Sigmoid colon (tissue), 6 donors: ENCODE measurements at regions not wholly inside any gene's neighbourhood (a gene's known extent, or its start where the extent isn't known, plus 50 kb on each side); places are given as distances from the start of the nearest gene placed in this dataset.

Experiments used
- DNase-seq: peaks from one replicate; pipeline ENCODE4 v3.0.0-alpha.2; 2019
- H3K27ac ChIP-seq, 4 donors: fragments of 200-600 bp; sonication (generic); one replicate each; pipeline ENCODE4 v1.5.1; 2016 to 2019; ENCODE audit warnings: mild to moderate bottlenecking in 1 of 4
- H3K27me3 ChIP-seq, 3 donors: fragments of 200-600 bp; sonication (generic); one replicate each; pipeline ENCODE4 v1.5.1; 2019; ENCODE audit warnings: mild to moderate bottlenecking in 1 of 3
- H3K36me3 ChIP-seq, 4 donors: fragments of 200-600 bp; sonication (generic); one replicate each; pipeline ENCODE4 v1.5.1; 2016 to 2019
- H3K4me1 ChIP-seq, 4 donors: fragments of 200-600 bp; sonication (generic); one replicate each; pipeline ENCODE4 v1.5.1; 2017 to 2019
- H3K4me3 ChIP-seq, 4 donors: fragments of 200-600 bp; sonication (generic); one replicate each; pipeline ENCODE4 v1.5.1; 2017 to 2019; ENCODE audit warnings: mild to moderate bottlenecking in 2 of 4, moderate library complexity in 1 of 4
- H3K9me3 ChIP-seq, 4 donors: fragments of 200-600 bp in 3 of 4; sonication (generic) in 3 of 4; one replicate each; pipeline versions ENCODE4 v1.5.1 to v1.6.1; 2013 to 2019
- EP300 ChIP-seq, 4 donors: sonication (generic); formaldehyde crosslinking; IDR thresholded peaks; one replicate each; pipeline ENCODE4 v1.6.1; 2017; ENCODE audit warnings: antibody characterized with exemption in 4 of 4
- POLR2A ChIP-seq, 2 donors: fragments of 450-650 bp; IDR thresholded peaks; one replicate each; pipeline ENCODE4 v1.6.1; 2016; ENCODE audit warnings: antibody characterized with exemption in 2 of 2, mild to moderate bottlenecking in 2 of 2, moderate library complexity in 2 of 2
- POLR2AphosphoS5 ChIP-seq, 4 donors: sonication (generic); formaldehyde crosslinking; IDR thresholded peaks; one replicate each; pipeline ENCODE4 v1.6.1; 2017; ENCODE audit warnings: antibody characterized with exemption in 4 of 4
- WGBS, 2 donors: extraction: QIAGEN DNeasy Blood & Tissue Kit; methylation state at CpG; one replicate each; pipeline ENCODE4 v1.1.7; 2013; 5-methylcytosine and 5-hydroxymethylcytosine counted together
- intact Hi-C: fragments of 100-400 bp; cut with DNase I; formaldehyde crosslinking; loops from one replicate; pipeline ENCODE4 v1.15.1; 2023
- TF ChIP-seq, protein P1 (sequence below), 4 experiments: fragments of 450-650 bp in 3 of 4; fragments of 200-600 bp in 1 of 4; IDR thresholded peaks; one replicate each; pipeline ENCODE4 v1.5.1; 2016 to 2019; ENCODE audit warnings: antibody characterized with exemption in 4 of 4, mild to moderate bottlenecking in 3 of 4, moderate library complexity in 2 of 4
- donor health status: healthy with polysubstance abuse.
- donor health status: healthy.

GRCh38 chr1:182129398-182129797 lies 67.9 kb upstream of the ZNF648 start:
- whole genome bisulfite sequencing, 2 donors = 91 to 92% methylated on average over 9 of the region's 9 CpGs

GRCh38 chr1:182128502-182128901 lies 67.0 kb upstream of the ZNF648 start:
- TF ChIP-seq POLR2A (IDR thresholded peaks at IDR 0.05) = no peak
- no peak for TF ChIP-seq POLR2AphosphoS5 (IDR thresholded peaks at IDR 0.05)
- no peak for TF ChIP-seq EP300 (IDR thresholded peaks at IDR 0.05)
- TF ChIP-seq, protein P1, sequence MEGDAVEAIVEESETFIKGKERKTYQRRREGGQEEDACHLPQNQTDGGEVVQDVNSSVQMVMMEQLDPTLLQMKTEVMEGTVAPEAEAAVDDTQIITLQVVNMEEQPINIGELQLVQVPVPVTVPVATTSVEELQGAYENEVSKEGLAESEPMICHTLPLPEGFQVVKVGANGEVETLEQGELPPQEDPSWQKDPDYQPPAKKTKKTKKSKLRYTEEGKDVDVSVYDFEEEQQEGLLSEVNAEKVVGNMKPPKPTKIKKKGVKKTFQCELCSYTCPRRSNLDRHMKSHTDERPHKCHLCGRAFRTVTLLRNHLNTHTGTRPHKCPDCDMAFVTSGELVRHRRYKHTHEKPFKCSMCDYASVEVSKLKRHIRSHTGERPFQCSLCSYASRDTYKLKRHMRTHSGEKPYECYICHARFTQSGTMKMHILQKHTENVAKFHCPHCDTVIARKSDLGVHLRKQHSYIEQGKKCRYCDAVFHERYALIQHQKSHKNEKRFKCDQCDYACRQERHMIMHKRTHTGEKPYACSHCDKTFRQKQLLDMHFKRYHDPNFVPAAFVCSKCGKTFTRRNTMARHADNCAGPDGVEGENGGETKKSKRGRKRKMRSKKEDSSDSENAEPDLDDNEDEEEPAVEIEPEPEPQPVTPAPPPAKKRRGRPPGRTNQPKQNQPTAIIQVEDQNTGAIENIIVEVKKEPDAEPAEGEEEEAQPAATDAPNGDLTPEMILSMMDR (IDR thresholded peaks at IDR 0.05) = no peak
- Histone ChIP-seq H3K9me3 (peaks cover 0 to under 1% (median 0%) of the 10 kb centered on the region in 4 donors), H3K4me1 (no peaks in the 10 kb centered on the region), H3K27me3 (no peaks in the 10 kb centered on the region), H3K27ac (no peak overlapping the region), H3K4me3 (no peak overlapping the region), H3K36me3 (no peaks in the 10 kb centered on the region)
- no peak for DNase-seq
- intact Hi-C loops = no loop called here
- WGBS, 2 donors = 91 to 92% methylated on average over 6 of the region's 6 CpGs

More at GRCh38 chr1:182129398-182129797, 67.9 kb upstream of the ZNF648 start:
- Histone ChIP-seq H3K4me3 (no peak overlapping the region), H3K4me1 (no peaks in the 10 kb centered on the region), H3K27ac (no peak overlapping the region), H3K36me3 (no peaks in the 10 kb centered on the region), H3K9me3 (peaks cover 0 to 9% (median 1%) of the 10 kb centered on the region in 4 donors), H3K27me3 (no peaks in the 10 kb centered on the region)
- TF ChIP-seq, protein P1 (IDR thresholded peaks at IDR 0.05) = no peak
- no peak for TF ChIP-seq POLR2AphosphoS5 (IDR thresholded peaks at IDR 0.05)
- no peak for TF ChIP-seq EP300 (IDR thresholded peaks at IDR 0.05)
- no peak for TF ChIP-seq POLR2A (IDR thresholded peaks at IDR 0.05)
- DNase-seq = no peak
- intact Hi-C loops = no loop called here

- Histone ChIP-seq H3K4me1 (no peaks in the 10 kb centered on the region), H3K27ac (no peak overlapping the region), H3K27me3 (no peaks in the 10 kb centered on the region), H3K36me3 (no peaks in the 10 kb centered on the region), H3K9me3 (no peaks in the 10 kb centered on the region), H3K4me3 (no peak overlapping the region)
- DNase-seq = no peak
- WGBS, 2 donors = 90 to 92% methylated on average over 3 of the region's 3 CpGs
- intact Hi-C loops = no loop called here
- no peak for TF ChIP-seq POLR2AphosphoS5 (IDR thresholded peaks at IDR 0.05)
- TF ChIP-seq, protein P1 (IDR thresholded peaks at IDR 0.05) = no peak
- no peak for TF ChIP-seq EP300 (IDR thresholded peaks at IDR 0.05)
- no peak for TF ChIP-seq POLR2A (IDR thresholded peaks at IDR 0.05)
Observed at GRCh38 chr1:182127656-182128055, 66.1 kb upstream of the ZNF648 start.

- Histone ChIP-seq H3K9me3 (no peaks in the 10 kb centered on the region), H3K4me1 (no peaks in the 10 kb centered on the region), H3K36me3 (no peaks in the 10 kb centered on the region), H3K4me3 (no peak overlapping the region), H3K27ac (no peak overlapping the region), H3K27me3 (no peaks in the 10 kb centered on the region)
- DNase-seq = no peak
- intact Hi-C loops = no loop called here
- TF ChIP-seq, protein P1 (IDR thresholded peaks at IDR 0.05) = no peak
- TF ChIP-seq EP300 (IDR thresholded peaks at IDR 0.05) (no peak), POLR2A (IDR thresholded peaks at IDR 0.05) (no peak), POLR2AphosphoS5 (IDR thresholded peaks at IDR 0.05) (no peak)
- 82% methylated on average over 2 of the region's 2 CpGs for WGBS, 2 donors
Observed at GRCh38 chr1:182126272-182126800, 64.8 kb upstream of the ZNF648 start.

DNA sequence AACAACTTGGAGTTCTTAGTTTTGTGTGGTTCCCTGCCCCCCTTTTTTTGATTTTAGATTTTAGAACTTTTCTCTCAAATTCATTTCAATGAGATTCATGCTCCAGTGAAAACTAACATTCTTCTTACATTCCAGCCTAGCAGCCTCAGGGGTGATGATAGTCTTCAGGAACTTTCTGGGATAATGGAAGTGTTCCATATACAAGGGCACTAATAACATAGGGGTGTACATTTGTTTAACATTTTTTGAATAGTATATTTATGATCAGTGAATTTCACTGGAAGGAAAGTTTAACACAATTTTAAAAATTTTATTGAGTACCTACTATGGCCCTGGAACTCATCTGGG lies 61.4 kb upstream of the ZNF648 start:
- Histone ChIP-seq H3K27ac (no peak overlapping the region), H3K4me3 (no peak overlapping the region), H3K9me3 (no peaks in the 10 kb centered on the region), H3K4me1 (no peaks in the 10 kb centered on the region), H3K36me3 (no peaks in the 10 kb centered on the region), H3K27me3 (no peaks in the 10 kb centered on the region)
- TF ChIP-seq POLR2AphosphoS5 (IDR thresholded peaks at IDR 0.05) (no peak), EP300 (IDR thresholded peaks at IDR 0.05) (no peak), POLR2A (IDR thresholded peaks at IDR 0.05) (no peak)
- TF ChIP-seq, protein P1 (IDR thresholded peaks at IDR 0.05) = no peak
- intact Hi-C loops = no loop called here
- DNase-seq = no peak
